ENCODE measurements at regions not wholly inside any gene's neighbourhood (a gene's known extent, or its start where the extent isn't known, plus 50 kb on each side); places are given as distances from the start of the nearest gene placed in this dataset.
"Not testable (repeated sequence)": the region's sequence is repeated elsewhere in the genome, so short reads cannot be mapped to it uniquely, and the experiment has no call there.

DNA sequence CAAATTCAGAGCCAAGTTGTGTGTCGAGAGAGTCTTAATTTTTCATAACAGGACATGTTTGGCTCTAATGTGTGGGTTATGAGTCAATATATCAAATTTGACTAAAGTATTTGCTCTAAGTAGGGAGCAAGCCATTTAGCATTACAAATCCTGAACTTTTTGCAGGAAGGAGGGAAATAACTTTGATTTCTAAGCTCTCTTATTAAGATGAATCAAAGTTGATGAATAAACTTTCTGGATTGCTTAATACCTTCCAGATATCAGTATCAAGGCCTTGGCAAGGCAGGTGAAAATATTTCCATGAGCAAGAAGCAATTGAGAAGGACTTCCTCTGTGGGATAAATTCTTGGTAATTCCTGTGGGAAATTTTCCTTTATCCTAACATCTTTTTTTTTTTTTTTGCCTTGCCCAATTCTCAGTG is 258.8 kb downstream of the AHR start:
- no peak for DNase-seq (ENCODE audit: low read depth)

DNA sequence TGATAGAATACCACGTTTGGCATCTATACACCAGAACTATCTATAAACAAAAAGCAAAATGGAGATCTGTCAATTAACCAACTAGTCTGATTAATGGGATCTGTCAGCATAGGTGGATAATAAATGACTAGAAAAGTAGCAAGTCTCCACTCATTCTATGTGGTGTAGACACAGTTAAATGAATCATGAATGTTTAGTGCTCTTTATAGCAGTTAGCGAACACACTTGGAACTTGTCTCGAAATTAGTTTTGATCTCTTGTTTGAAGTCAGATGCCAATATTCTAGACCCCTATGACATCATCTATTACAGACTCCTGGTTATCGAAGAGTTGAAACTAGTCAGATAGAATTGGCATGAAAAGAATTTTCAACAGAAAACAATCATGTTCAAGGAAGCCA is 259.7 kb downstream of the AHR start:
- DNase-seq (ENCODE audit: low read depth): no peak

DNA sequence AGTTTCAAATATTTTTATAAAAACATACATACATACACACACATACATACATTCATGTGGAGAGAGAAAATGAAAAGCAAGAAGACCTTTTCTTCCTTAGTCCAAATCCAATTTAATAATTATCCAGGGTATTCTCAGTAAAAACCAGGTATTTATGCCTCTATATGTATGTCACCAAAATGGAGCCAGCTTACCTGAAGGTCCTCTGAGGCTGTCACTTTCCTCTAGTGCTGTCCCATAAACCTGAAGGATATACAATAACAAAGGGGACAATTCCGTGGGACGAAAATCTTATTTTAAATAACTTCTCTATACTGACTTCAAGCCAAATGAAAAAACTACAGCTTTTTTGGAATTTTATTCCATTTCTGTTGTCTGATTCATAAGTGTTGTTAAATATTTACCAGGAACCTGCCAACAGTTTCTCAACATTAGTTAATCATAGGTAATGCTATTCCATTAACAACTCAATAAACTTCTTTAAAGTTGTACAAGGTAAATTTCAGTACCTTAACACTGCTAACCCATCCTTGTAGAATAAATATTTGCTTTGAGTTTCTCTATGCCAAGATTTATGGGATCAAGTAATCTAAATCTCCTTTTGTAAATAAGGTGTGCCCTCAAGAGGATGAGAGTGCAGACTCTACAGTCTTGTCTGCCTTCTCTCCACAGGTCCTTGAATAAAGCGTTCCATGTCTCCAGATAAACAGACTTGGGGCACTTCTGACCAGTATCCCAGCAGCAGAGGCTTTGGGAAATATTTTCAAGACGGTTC is 260.3 kb downstream of the AHR start:
- DNase-seq (ENCODE audit: low read depth): no peak

DNA sequence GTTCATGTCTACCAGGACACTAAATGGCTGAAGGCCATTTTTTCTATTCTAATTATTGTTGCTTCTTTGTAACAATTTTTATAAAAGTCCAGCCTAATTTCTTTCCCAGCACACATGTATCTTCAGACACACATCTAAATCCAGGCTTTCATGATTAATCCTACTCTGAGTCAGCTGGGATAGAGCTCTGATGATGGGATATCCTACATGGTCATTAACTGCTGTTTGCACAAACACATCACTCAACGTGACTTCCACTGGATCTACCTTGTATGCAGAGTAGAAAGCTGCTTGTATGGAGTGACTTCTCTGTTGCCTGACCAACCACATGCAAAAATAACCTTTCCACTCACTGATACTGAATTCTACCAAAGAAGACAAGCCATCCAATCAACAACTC is 260.9 kb downstream of the AHR start:
- DNase-seq (ENCODE audit: low read depth): peak; percentile 38

DNA sequence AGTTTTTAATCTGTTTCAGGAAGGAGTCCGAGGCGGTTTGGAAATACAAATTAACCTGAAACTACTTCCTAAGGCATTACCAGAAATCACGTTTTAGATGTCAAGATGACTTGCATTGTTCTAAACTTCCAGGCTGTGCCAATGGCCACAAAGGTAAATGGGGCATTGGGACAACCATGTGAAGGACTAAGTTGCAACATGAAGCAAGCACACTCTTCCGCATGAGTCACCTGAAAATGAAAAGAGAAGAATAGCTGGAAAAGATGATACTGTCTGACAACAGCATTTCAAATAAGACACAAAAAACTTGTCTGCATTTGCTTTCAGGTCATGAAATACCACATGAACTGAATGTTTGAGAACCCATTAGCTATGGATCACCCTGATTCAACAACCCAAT is 262.1 kb downstream of the AHR start:
- DNase-seq (ENCODE audit: low read depth): no peak

DNA sequence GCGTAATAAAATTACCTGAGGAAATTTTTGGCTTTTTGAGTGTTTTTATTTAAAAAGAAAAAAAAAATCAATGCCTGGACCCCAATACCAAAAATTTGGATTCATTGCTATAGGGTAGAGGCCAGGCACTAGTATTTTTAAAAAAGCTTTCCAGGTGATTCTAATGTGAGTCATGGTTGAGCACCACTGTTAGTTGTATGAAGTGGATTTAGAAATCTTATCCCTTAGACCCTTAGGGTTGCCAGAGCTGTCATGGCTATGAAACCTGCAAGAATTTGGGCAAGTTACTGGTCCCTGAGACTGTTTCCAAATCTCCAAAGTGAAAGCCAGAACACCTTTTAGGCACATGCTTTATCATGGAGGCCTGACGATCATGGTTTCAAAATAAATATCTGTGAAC is 262.5 kb downstream of the AHR start:
- no peak for DNase-seq (ENCODE audit: low read depth)

DNA sequence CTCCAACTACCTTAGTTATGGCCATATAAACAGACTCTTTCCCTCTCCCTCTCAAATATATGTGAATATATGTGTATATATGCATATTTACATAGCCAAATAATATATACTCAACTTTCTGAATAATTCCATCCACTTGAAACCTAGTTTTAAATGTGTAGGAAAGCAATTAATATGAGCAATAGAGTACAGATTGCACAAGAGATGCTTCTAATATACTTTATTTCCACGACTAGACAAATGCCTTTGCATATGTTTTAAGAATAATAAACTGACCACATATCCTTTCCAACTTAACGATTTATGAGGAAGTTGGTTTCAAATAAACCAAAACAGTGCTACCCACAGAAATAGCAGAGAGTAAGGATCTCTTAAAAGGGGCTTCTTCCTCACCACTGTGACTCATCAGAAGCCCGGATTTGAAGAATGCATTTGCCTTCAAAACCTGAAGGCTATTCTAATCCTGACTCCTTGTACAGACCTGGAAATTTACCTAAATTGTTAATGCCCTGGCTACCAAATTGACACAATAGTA is 266.3 kb downstream of the AHR start:
- DNase-seq (ENCODE audit: low read depth): peak; percentile 64

DNA sequence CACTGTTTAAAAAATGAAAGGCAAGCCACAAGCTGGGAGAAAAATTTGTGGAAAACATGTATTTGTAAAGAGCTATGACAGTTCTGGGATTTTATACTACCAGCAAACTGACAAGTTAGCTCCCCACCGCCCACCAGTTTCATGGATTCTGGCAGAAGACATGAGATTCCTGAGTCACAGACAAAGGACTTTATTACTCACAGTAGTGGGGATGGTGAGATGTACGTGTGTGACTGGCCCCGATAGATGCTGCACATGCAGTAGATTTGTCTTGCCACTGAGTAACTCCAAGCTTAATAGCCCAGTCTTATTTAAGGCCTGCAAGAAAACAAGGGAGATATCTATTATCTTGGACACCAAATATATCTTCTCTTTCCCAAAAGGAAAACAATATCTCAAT is 281.7 kb downstream of the AHR start:
- peak; percentile 74 for DNase-seq (ENCODE audit: low read depth)

DNA sequence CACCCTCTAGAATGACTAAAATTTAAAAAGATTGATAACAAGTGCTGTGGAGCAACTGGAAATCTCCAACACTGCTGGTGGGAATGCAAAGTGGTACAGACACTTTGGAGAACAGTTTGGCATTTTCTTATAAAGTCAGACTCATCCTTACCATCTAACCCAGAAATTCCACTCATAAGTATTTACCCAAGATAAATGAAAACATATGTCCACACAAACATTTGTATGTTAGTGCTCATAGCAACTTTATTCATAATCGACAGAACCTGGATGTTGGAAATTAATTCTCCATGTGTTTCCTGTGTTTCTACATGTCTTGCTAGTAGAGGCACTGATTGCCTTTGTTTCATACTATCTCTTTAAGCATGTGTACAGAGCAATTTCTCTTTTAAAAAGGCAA is 282.4 kb downstream of the AHR start:
- DNase-seq (ENCODE audit: low read depth): no peak

DNA sequence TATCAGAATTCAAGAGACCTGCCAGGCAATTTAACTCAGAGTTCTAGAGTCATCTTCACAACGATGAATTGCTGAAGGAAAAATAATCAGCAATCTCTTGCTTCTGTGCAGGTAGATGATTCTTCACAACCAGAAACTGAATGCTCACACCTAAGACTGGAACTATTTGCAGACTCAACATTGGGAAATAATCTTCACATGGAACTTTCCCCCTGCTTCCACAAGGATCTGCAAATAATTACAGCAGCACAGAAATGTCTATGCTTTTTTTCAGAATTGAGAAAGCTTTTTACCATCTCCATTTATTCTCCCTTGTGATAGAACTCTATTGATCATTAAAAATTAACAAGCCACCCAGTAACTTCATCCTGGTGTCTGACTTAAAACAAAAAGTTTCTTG is 282.8 kb downstream of the AHR start:
- no peak for DNase-seq (ENCODE audit: low read depth)

DNA sequence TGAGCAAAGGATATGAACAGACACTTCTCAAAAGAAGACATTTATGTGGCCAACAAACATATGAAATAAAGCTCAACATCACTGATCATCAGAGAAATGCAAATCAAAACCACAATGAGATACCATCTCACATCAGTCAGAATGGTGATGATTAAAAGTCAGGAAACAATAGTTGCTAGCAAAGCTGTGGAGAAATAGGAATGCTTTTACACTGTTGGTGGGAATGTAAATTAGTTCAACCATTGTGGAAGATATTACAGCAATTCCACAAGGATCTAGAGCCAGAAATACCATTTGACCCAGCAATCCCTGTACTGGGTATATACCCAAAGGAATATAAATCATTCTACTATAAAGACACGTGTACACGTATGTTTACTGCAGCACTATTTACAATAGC is 284.2 kb downstream of the AHR start:
- DNase-seq (ENCODE audit: low read depth): not testable (repeated sequence)

DNA sequence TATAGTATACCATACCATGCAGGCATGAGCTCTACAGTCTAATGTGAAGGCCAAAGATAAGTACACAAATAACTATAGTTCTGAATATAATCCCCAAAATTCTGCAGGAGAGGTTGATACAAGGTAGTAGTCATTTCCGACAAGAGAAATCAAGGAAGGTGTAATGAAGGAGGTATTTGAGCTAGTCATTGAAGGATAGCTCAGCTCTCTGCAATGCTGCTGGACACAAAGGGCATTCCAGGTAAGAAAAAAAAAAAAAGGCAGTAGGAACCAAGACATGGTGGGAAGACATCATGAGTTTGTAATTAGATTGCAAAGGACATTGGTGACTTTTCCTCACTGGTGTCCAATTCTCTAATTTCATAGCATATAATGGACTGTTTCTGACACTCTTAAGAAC is 285.3 kb downstream of the AHR start:
- DNase-seq (ENCODE audit: low read depth): no peak

DNA sequence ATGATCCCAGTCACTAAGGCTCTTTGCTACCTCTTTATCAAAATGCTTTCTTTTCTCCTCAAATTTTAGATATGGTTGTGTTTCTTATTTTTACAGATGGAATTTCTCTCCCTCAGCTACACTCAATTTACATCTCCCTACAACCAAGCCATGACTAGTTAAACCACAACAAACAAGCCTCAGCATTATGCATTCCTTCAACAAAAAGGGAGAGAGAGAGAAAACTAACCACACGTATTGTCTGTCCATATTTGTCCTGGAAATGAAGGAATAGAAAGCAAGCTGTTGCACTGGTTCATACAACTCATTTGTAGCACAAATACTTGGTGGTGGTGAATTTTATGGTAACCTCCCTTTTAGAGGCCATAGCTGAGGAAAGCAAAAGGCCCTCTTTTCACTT is 286.4 kb downstream of the AHR start:
- DNase-seq (ENCODE audit: low read depth): no peak

DNA sequence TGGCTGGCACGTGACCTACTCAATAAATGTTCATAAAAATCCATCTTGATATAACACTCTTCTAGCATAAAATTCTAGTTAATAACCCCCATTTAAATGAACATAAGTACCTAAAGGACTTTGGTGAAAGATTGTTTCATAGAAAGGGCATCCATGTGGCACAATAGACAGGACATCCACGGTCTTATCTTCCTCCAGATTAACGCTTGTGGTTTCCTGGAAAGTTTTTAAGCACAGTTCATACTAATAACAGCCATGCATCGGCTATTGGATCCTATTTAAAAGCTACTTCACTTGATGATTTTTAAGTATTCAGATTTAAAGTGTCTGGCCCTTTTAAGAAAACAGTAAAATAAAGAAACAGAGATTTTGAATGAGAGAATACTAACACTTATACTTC is 288.3 kb downstream of the AHR start:
- DNase-seq (ENCODE audit: low read depth): no peak

DNA sequence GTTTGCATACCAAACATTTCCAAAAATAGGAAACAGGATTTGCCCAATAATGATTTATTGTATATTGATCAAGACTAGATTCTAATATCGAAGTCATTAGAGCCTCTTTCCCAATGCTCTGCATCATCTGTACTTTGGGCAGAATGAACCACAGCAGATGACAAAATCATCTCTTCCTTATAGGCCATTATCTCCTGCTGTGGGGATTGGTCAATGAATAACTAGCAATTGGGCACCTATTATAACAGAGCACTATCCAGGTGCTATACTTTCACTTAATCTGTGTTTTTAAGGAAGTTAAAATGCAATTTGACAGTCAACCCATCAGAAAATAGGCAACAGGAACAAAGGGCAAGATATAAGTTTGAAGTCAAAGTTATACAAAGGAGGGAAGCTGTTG is 290.3 kb downstream of the AHR start:
- DNase-seq (ENCODE audit: low read depth): no peak

DNA sequence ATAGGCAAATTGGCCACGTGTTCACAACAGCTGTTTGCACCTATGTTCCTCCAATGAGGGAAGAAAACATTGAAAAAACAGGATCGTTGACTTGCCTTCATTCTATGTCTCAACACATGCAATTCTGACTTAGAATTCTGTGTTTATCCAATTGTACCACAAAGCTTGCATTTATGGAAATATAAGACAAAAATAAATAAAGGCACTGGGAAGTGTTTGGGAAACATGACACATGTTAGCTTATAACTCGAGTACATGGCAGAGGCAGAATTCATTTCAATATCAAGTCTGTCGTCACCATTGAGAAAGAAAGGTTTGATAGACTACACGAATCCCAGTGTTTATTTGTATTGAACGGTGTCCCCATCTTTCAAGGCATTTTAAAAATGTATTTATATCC is 291.2 kb downstream of the AHR start:
- no peak for DNase-seq (ENCODE audit: low read depth)

DNA sequence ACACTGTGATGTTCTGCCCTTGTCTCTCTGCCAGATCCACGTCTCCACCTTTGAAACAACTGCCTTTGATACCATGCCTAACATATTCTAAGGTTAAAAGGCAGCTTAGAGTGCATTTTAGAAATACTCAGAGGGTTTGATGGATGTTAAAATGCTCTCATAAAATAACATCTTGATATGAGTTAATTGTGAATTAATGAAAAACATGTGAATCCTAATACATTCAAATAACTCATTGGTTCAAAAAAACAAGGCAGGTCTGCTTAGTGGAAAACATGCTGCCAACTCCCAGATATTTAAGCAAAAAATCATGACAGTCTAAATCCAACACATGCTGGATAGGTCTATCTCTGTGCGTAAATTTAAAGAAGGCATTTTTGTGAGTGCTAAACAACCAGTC is 291.8 kb downstream of the AHR start:
- DNase-seq (ENCODE audit: low read depth): no peak

DNA sequence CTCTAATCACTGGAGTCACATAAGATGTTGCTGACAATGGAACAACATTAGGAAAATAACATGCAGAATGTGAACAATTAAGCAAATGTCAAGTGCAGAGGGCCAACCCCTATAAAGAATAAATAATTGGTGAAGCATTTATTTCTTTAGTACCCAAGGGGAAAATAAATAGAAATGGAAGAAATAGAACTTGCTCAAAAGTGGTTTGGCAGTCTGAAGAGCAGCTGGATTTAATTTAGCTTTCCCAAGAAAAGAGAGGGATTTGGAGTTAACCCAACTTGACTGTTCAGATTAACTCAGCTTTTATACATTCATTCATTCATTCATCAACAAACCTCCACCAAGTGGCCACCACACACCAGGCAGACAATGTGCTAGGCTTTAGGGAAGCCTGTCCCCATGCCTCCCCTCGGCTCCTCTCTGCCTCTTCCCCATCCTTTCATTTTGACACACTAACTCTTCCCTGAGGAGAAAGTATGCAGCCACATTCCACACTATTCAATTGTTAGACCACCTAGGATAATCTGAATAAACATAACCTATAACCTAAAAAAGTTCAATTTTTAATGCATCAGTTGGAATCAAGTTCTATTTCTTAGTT is 295.5 kb downstream of the AHR start:
- DNase-seq (ENCODE audit: low read depth): no peak

DNA sequence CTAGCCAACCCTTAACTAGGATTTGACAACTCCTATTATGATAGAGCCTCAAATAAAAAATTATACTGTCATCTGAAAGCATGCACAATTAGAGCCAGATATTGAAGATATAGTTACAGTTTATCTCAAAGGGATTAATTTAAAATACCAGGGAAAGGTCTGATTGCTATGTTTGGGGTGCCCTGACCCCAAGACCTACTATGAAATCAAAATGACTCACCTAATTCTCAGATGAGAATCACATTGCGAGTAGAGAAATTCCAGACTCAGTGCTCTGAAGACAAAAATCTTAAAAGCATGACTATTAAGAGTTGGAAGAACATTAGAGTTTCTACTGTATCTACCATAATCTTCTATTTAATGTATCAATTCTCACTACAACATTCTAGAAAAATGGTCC is 297.1 kb downstream of the AHR start:
- no peak for DNase-seq (ENCODE audit: low read depth)

DNA sequence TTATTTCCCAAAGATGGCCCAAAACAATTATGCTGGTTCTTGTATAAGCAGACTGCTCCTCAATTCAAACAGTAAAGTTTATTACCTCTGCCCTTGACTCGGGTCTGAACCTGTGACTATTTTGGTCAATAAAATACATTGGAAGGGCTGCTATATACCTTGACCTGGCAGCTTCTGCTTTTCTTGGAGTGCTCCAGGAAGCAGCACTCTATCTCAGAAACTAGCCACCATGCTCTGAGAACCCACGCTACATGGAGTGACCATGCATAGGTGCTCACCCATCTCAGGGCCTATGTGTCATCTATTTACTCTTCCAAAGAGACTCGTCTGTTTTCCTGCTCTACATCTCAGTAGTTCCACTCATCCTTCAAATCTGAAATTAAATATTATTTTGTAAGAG is 299.9 kb downstream of the AHR start:
- no peak for DNase-seq (ENCODE audit: low read depth)

DNA sequence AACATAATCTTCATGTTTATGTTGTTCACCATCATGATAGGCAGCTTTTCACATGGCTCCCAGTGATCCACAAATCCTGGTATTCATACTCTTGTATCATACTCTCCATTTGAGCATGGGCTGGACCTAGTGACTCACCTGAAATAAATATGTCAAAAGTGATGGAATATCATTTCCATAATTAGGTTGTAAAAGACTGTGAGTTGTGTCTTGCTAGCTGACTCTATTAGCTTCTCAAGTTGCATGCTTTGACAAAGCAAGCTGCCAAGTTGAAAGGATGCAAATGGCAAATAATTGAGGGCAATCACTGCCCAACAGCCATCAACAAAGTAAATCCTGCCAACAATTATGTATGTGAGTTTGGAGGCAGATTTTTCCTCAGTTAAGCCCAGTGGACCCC is 300.4 kb downstream of the AHR start:
- DNase-seq (ENCODE audit: low read depth): peak; percentile 70

DNA sequence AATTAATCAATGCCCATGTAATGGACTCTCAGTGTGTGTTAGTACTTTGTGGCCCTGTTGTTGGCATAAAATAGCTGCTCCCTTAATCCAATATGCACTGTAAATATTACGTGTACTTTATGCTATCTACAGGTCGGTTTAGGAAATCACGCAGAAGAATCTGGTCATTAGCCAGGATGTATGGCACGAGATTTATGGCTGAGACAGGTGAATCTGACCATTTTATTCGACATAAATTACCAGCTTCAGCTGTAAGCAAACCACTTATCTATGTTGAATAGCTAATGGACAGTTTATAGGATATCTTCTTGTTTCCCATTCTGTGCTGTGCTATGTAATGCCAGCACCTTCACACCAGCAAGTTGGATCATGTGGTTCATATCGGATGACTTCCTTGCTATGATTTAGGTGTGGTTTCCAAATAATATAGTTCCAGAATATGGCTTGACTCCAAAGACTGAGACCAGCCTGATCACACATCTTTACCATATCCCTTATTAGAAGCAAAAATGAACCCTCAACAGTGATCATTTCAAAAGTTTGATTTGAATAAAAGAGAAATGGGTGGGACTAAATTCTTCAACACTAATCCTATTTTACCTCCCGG is 301.4 kb downstream of the AHR start:
- peak; percentile 83 for DNase-seq (ENCODE audit: low read depth)

DNA sequence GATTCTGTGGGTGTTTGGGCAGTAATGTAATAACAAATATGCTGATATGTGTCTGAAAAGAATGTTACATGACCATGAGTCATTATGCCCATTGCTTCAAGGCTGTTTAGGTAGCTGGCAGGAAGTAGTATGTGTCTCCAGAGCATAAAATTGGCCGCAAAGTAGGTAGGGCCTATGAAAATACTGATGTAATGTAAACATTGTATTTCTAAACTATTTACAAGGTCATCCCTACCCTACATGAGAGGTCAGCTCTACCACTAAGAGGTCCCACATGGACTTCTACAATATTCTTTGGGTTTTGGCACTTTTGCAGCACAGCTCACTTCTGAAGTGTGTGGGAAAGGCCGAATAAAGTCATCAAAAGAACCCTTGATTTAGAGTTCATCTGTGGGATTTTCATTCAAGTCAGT is 301.9 kb downstream of the AHR start:
- DNase-seq (ENCODE audit: low read depth): peak; percentile 98
